Prostate gland (tissue), 2 donors: ENCODE measurements at regions not wholly inside any gene's neighbourhood (a gene's known extent, or its start where the extent isn't known, plus 50 kb on each side); places are given as distances from the start of the nearest gene placed in this dataset.

Experiments
- POLR2AphosphoS5 ChIP-seq: sonication (generic); formaldehyde crosslinking; IDR thresholded peaks from one replicate; pipeline ENCODE4 v1.6.1; 2017; ENCODE audit warnings: antibody characterized with exemption
- TF ChIP-seq, protein P1 (sequence below), 4 experiments: fragments of 200-600 bp in 2 of 4; fragments of 450-650 bp in 2 of 4; sonication (generic) in 2 of 4; IDR thresholded peaks; 1 replicate in 3 of 4; 2 replicates in 1 of 4; pipeline ENCODE4 v1.5.1; 2016 to 2019; ENCODE audit warnings: antibody characterized with exemption in 4 of 4, mild to moderate bottlenecking in 2 of 4, moderate library complexity in 2 of 4

DNA sequence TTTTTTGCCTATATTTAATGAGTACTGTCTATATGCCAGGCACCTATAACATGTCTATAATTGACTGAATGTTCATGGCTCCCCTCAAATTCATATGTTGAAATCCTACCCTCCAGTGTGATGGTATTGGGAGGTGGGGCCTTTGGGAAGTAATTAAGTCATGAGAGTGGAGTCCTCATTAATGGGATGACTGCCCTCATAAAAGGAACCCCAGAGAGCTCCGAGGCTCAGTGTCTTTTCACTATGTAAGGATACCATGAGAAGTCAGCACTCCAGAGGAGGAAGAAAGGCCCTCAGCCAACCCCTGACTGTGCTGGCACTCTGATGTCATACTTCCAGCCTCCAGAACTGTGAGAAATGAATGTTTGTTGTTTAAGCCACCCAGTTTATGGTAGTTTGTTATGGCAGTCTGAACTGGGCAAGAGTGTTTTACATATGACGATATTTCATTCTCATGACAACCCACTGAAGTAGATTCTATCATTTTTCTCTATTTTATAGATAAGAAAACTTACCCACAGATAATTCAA is 61.1 kb upstream of the PCGF5 start:
- TF ChIP-seq POLR2AphosphoS5: no peak
- TF ChIP-seq, protein P1, sequence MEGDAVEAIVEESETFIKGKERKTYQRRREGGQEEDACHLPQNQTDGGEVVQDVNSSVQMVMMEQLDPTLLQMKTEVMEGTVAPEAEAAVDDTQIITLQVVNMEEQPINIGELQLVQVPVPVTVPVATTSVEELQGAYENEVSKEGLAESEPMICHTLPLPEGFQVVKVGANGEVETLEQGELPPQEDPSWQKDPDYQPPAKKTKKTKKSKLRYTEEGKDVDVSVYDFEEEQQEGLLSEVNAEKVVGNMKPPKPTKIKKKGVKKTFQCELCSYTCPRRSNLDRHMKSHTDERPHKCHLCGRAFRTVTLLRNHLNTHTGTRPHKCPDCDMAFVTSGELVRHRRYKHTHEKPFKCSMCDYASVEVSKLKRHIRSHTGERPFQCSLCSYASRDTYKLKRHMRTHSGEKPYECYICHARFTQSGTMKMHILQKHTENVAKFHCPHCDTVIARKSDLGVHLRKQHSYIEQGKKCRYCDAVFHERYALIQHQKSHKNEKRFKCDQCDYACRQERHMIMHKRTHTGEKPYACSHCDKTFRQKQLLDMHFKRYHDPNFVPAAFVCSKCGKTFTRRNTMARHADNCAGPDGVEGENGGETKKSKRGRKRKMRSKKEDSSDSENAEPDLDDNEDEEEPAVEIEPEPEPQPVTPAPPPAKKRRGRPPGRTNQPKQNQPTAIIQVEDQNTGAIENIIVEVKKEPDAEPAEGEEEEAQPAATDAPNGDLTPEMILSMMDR (IDR thresholded peaks at IDR 0.05): no peak
